Right kidney (tissue), 1 donor: ENCODE measurements at regions not wholly inside any gene's neighbourhood (a gene's known extent, or its start where the extent isn't known, plus 50 kb on each side); places are given as distances from the start of the nearest gene placed in this dataset.

Experiments used
- DNase-seq: peaks from one replicate; pipeline ENCODE4 v3.0.0-alpha.2; 2016

DNA sequence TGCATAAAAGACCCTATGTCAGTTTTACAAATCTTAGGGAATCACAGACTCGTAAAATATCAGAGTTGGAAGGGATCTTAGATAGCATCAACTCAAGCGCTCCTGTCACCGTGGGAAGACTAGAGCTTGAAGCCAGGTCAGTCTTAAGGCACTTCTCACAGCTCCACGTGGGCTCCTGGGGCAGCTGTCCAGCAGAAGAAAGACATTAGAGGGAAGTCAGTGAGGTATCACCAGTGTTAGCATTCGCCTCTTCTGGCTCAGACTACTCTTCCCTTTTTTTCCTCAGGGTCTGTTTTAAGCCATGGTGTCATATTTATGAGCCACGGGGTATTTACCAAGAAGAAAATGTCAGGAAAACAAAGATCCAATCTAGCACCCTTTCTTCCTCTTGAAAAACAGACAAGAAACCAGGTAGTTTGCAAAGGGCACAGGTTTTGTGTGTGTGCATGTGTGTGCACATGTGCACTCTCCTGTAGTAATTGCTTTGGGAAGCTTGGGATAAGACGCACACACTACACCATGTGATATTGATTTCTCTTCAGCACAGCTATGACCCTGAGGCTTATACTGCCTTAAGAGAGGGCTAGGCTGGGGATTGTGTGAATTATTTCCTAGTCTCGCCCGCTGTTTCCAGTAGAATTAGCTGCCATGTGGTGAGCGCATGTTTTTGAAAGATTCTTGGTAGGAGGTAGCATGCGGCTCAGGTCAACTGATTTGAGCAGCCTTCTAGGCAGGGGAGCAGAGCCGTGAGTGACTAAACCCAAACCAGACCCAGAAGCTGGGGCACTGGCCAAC is 61.0 kb upstream of the ELAC2 start:
- DNase-seq = no peak

- no peak for DNase-seq
These were observed 59.1 kb upstream of the ELAC2 start for GRCh38 chr17:13076905-13077304.

- no peak for DNase-seq
These were observed 56.2 kb upstream of the ELAC2 start for GRCh38 chr17:13074026-13074425.

DNA sequence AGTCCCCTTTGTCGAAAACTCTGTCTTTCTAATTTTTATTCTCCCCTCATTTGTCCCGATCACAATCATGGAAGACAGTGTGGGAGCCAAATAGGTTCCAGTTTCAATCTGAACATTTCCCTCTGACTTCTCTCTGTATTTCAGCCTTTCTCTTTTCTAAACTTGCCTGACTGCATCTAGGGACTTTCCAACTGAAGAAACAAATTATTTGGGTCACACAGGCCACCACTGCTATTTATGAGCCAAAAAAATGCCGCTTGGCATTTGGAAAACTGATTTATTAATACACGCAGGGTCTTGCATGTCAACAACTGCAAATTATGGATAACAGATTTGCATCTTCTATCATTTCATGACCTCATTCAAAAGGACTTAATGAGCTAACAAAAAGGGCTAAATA is 55.2 kb upstream of the ELAC2 start:
- DNase-seq = no peak

- DNase-seq = no peak
These were observed 52.9 kb upstream of the ELAC2 start for GRCh38 chr17:13070732-13071131.

DNA sequence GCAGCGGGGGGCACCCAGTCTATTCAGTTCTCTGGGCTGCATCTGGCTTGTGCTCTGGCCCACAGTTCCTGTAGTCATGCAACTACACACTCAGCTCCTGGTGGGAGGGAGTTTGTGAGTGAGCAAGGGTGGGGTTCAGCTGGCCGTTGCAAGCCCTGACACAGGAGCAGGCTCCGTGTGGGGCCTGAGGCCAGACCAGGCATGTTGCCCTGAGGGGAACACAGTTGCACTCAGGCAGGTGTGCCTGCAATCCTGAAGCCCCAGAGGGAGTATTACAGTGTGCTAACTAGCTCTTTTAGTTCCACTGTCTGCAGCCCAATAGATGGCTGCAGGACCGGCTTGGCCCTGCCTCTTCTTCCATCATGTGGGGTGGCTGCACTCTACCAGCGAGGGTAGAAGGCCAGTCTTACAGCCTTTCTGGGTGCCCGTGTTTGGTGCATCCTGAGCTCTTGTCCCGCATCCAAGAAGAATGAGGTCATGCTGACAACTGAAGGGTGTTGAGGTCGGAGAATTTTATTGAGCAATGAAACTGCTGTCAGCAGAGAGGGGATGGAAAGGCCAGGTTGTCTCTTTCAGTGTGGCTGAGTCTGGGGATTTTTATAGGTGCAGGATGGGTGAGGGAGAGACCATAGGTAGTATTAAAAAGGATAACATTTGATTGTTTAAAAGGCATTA is 49.9 kb upstream of the ELAC2 start:
- DNase-seq = no peak
